Head of caudate nucleus (tissue), 42 donors: ENCODE measurements at regions not wholly inside any gene's neighbourhood (a gene's known extent, or its start where the extent isn't known, plus 50 kb on each side); places are given as distances from the start of the nearest gene placed in this dataset.

Source experiments
- DNase-seq, 42 donors: peaks; one replicate each; pipeline versions ENCODE4 v3.0.0 to v3.0.0-alpha.2; 2020 to 2021; ENCODE audit warnings: mixed read lengths in 7 of 42
- intact Hi-C: fragments of 100-400 bp; cut with DNase I; formaldehyde crosslinking; loops from one replicate; pipeline ENCODE4 v1.15.0; 2022

DNA sequence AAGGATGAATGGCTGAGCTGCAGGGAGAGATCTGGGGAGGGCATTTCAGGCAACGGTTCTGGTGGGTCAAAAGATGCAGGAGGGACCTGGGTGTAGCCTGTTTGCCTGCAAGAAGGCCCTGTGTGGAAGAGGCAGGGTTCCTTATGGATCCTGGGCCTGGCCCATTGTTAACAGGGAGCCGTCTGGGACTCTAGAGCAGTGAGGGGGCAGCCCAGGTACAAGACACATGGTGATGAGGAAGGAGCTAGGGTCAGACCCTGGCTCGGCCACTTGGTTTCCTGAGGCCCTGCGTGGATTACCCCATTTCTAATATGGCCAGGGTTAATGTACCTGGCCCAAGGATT is 124.9 kb downstream of the GLI2 start:
- no peak for DNase-seq
- intact Hi-C loops = no loop called here

DNA sequence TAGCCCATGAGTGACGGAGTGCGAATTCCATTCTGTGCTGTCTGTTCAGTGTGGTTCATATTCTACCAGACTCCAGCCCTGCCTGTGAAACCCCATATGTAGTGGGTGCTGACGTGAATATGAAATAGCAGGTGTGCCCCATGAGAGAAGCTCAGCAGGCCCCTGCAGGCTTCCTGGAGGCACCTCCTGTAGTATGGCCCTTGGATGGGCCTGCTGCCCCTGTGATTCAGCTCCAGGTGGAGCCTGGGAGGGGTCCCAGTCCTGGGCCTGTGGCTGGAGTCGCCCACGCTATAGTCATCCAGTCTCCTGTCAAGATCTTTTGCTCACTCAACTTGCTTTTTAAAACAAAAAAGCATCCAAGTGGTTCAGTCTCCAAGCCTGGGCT is 125.5 kb downstream of the GLI2 start:
- intact Hi-C loops = no loop called here
- no peak for DNase-seq

GRCh38 chr2:120861576-120862191 is 126.0 kb downstream of the GLI2 start:
- peak in 1 of 42 donors; percentile 30 for DNase-seq
- intact Hi-C loops = no loop called here

DNA sequence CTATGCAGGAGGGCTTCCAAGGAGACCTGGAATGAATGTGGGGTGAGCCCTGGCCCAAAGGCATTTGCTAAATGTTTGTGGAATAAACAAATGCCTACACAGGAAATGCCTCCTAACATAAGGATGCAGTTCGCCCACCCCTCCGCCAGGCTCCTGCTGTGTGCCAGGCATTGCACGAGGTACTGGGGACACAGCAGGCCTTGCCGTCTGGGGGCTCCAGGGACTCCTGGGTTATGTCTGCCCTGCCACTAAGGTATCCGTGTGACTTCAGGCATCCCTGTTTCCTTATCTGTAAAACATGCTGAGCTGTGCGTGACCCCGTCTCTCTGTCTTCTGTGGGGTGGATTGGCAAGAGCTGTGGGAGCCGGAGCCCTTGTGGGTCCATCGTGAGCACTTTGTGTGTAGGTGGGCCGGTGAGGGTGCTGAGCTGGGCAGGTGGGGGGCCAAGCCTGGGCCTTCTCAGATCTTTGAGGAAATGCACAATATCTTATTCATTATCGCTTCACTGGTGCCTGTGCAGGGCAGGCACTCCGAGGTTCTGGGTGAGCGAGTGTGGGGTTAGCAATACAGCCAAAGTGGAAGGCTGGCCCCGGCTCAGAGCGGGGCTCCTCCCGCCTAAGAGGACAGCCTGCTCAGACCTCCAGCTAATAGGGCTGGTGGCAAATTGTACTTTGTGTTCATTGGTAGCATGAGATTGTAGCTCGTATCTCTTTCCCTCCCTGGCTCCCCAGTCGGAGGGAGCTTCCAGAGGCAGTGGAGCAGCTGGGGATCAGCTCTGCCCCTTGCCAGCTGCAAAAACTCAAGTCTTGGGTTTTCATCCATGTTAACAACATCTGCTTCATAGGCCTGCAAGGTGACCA is 126.8 kb downstream of the GLI2 start:
- intact Hi-C loops = no loop called here
- DNase-seq = peak in 1 of 42 donors; percentile 26

DNA sequence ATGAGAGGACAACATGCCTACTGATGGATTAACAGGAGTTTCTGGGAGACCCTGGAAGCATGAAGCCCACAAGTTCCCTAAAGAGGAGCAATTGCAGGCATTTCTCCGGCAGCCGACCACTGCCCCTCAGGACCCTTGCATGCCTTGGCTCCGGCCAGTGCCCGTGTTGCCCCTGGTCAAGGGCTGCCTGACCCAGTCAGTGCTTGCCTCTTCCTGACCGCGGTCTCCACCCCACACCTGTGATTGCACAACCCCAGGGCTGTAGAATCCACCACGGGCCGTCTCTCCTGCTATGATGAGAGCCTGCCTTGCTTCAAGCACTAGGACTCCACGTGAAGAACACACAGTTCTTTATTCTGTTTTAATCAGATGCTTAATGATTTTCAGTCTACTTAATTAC is 127.5 kb downstream of the GLI2 start:
- peak in 1 of 42 donors; percentile 27 for DNase-seq
- intact Hi-C loops = no loop called here

GRCh38 chr2:120863661-120864320 is 128.1 kb downstream of the GLI2 start:
- no peak for DNase-seq
- intact Hi-C loops = no loop called here

DNA sequence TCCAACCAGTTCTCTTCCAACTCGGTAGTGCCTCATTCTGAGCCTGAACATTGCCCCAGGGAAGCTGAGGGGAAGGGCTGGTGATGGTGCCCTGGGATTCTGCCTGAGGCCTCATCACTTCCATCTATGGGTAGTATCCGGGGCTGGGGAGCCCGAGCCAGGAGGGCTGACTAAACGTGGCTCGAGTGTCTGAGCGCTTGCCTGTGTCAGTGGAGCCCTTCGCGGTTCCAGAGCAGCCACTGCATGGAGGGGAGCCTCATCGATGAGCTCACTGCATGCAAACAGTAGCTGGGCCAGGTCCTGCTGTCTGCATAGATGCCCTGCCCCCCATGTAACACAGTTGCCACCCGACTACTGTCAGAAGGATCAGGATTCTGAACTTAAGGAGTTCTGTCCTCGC is 129.3 kb downstream of the GLI2 start:
- intact Hi-C loops = no loop called here

GRCh38 chr2:120865656-120866055 is 130.0 kb downstream of the GLI2 start:
- DNase-seq = no peak
- intact Hi-C loops = no loop called here

More for the DNA sequence above, 129.3 kb downstream of the GLI2 start:
- no peak for DNase-seq

DNA sequence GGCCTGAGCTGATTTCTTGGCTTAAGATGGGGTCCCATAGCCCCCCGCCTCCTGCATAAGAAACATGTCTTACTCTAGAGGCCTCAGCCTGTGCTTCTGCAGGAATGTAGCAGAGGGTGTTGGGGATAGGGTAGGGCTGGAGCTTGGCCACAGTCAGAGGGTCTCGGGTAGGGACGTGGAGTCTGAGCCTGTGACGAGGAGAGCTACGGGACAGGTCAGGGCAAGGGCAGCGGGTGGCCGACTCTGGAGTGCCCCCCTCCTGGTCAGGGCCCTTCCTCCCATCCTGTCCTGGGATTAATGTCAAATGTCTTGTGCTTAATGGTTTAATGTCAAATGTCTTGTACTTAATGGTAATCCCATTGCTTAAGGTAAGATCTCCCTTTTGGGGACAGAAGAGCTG is 130.4 kb downstream of the GLI2 start:
- DNase-seq = no peak
- intact Hi-C loops = no loop called here

DNA sequence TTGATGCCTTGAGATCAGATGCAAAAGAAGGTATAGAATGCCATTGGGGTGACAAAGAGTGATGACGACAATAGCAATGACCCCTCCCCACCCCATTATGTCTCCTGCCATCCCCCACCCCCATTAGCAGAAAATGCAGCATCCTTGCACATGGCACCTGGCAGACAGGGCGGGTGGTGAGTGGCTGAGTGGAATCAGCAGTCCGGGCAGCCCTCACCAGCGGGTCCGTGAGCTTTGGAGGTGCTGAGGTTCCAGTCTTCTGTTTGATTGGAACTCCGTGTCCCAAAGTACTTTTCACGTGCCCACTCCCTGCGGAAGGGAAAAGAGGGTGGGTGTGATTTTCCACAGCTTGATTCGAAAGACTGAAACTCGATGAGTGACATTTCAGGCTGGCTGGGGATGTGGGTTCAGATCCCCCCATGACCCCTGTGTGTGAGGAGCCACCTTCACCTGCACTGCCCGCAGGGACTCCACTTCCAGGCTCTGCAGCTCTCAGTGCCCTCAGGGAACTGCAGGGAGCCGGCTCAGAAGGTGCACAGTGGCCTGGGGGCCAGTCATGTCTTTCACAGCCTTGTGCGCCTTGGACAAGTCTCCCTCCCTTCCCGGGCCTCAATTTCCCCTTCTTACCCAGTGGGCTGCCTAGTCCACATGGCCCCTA is 130.9 kb downstream of the GLI2 start:
- DNase-seq = no peak
- intact Hi-C loops = no loop called here

DNA sequence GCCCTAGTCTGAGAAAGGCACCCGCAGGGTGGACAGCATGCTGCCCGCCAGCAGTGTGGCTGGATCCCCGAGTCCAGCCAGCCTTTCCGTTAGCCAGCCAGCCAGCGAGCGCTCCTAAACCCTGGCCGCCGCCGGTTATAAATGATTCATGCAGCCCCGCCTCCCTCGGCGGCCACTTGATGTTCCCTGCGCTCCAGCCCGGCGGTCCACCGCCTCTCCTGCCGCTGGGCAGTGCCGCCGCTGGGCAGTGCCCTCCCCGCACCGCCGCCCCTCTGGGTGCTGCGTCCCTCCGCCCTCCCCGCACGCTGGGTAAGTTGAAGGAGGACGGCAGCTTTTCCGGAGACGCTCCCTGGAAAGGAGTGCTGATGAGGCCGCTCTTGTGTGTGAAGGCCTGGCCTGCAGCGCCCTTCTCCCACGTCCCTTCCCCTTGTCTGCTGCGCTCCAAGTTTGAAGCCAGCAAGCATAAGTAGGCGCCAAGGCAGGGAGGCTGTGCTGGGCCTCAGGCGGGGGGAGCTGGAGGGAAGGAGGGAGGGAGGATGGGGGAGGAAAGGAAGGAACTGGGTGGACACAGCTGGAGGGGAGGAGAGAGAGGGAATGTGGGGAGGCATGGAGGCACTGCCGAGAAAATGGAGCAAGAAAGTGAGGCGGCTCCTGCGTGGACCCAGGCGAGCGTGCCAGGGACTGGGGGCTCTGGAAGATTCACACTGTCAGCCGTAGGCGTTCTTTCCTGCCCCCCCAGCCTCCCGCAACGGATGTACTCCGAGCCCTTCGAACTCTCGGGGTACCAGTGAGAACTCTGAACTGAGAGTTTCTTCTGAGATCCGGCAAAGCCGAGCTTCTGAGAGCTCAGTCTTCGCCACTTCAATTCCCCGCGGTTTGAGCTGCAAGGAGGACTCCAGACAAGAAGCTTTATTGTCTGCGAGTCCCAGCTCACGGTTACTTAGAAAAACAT is 131.9 kb downstream of the GLI2 start:
- DNase-seq = peak; percentile 29 to 85 (median 63)
- intact Hi-C loops = no loop called here

- no peak for DNase-seq
- intact Hi-C loops = no loop called here
Measured at GRCh38 chr2:120868366-120868765, 132.7 kb downstream of the GLI2 start.

DNA sequence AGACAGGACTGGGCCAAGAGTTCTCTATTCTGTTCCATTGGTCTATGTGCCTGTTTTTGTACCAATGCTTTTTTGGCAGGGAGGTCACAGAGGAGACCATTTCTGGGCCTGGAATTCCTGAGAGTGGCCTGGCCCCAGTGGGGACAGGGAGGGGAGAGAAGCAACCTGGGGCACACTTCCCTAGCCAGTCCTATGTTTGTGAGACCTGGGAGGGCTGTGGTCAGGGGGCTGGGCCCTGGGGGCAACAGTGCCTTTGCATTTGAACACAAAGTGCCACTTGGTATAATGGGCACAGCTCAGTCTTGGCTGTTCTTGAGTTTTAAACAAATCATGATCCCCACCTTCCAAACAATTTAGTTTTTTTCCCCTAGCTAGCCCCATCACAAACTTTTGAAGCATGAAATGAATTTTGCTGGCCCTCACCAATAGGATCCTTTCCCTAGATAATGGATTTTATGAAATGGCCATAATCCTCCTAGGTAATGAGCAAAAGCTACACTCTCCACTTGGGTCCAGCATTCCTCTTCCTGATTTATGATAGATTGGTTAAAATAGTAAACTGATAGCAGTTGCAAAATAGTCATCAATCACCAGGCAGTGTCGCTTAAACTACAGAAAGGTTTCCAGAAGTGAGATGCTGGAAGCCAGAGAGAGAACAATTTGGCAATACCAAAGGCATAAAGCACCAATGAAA is 133.5 kb downstream of the GLI2 start:
- intact Hi-C loops = no loop called here
- DNase-seq = no peak

DNA sequence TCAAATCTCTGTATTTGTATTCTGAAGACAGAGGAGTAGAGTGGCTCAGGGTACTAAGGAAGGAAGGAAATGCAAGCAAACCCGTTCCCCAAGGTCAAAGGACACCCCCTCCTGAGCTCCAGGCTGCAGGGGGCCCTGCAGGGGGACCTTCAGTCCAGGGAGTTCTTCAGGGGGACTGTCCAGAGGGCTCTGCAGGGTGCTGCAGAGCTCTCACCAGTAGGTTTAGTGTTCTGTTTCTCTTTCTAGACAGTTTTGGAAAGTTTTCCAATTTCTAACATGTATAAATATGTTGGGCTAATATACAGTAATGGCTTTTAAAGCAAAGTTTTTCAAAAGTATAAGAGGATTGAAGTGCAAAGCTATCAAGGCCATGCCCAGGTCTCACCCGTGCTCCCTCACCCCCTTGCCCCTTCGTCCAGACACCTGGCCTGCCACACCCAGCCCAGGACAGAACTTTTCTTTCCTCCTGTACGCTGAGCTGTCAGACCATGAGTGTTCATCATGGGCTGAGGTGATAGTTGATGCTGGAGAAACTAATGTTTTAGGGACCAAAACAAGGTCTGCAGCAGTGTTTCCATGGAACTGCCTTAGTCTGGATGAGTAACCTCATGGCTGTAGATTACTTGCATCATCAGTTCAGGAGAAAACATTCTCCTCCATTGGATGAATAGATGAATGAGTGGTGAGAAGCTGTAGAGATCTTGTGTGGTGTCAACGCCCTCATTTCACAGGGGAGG is 134.2 kb downstream of the GLI2 start:
- intact Hi-C loops = no loop called here

GRCh38 chr2:120870467-120870788 is 134.8 kb downstream of the GLI2 start:
- DNase-seq = no peak
- intact Hi-C loops = no loop called here

More for the DNA sequence above, 134.2 kb downstream of the GLI2 start:
- no peak for DNase-seq

DNA sequence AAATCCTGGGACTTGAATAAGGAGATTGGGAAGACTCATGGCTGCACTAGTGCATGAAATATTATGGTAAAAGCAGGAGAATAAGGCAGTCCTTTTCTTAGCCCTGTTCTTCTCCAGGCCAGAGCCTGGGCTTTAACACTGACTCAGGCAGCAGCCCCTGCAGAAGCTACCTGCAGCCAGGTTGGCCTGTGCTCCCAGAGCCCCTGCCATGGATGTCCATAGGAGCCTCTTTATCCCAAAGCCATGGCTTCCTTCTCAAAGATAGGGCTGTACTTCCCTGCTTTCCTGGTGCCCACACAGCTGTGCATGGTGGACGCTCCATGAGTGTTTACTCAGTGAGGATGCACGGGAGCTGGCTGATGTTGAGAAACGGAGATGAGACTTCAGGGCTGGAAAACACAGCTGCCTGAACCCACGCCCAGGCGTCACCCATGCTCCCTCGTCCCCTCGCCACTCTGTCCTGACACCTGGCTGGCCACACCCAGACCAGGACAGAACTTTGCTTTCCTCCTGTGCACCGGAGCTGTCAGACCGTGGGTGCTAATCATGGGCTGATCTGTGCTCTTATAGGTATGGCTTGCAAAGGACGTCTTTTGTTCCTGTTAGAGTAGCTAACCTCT is 135.5 kb downstream of the GLI2 start:
- no peak for DNase-seq
- intact Hi-C loops = no loop called here
